ENCODE measurements at regions not wholly inside any gene's neighbourhood (a gene's known extent, or its start where the extent isn't known, plus 50 kb on each side); places are given as distances from the start of the nearest gene placed in this dataset.

- no peaks in the 10 kb centered on the region for H4K20me1 ChIP-seq (ENCODE audit: control insufficient read depth, extremely low read depth, insufficient read depth, low read length)
- no peaks in the 10 kb centered on the region for H3K36me3 ChIP-seq (ENCODE audit: control insufficient read depth in 2 of 2, extremely low read depth in 1 of 2, insufficient read depth in 2 of 2, low read length in 2 of 2)
- H3K4me1 ChIP-seq (ENCODE audit: control insufficient read depth, extremely low read depth, insufficient read depth, low read length) = no peaks in the 10 kb centered on the region
- dilution Hi-C loops (cut with MboI; ENCODE audit: extremely low pct_ligation_motif_present, low sequenced_read_pairs) = no loop called here
- H2AFZ ChIP-seq (ENCODE audit: control insufficient read depth, low read length) = no peak overlapping the region
- H3K4me3 ChIP-seq (ENCODE audit: control insufficient read depth in 2 of 3, extremely low read depth in 1 of 3, insufficient read depth in 2 of 3, low read depth in 1 of 3, low read length in 3 of 3) = no peak overlapping the region
- DNase-seq (ENCODE audit: low read depth, low spot score) (no peak), FAIRE-seq (no peak)
- no peaks in the 10 kb centered on the region for H3K27me3 ChIP-seq (ENCODE audit: control insufficient read depth, extremely low read depth, insufficient read depth, low read length)
- H3K9me3 ChIP-seq (ENCODE audit: control insufficient read depth, low read depth, low read length) = peaks cover 5% of the 10 kb centered on the region
- no peaks in the 10 kb centered on the region for H3K9me1 ChIP-seq (ENCODE audit: control insufficient read depth, extremely low read depth, insufficient read depth, low read length)
- H3K79me2 ChIP-seq (ENCODE audit: control insufficient read depth, insufficient read depth, low read length) = no peaks in the 10 kb centered on the region
- TF ChIP-seq CTCF (optimal IDR thresholded peaks at IDR 0.05 in 1 of 3, IDR thresholded peaks at IDR 0.05 in 1 of 3, conservative IDR thresholded peaks at IDR 0.05 in 1 of 3; ENCODE audit: extremely low read depth in 1 of 3, insufficient read depth in 2 of 3, low read length in 3 of 3) (no peak), EZH2 (IDR thresholded peaks at IDR 0.05; ENCODE audit: low read length) (no peak)
- no peak overlapping the region for H3K9ac ChIP-seq (ENCODE audit: control insufficient read depth, extremely low read depth, insufficient read depth, low read length)
- no peak overlapping the region for H3K4me2 ChIP-seq (ENCODE audit: control insufficient read depth, extremely low read depth, insufficient read depth, low read depth, low read length)
- no peak overlapping the region for H3K27ac ChIP-seq (ENCODE audit: control insufficient read depth, insufficient read depth, low read length)
Measured at GRCh38 chr5:15447209-15447608, 52.8 kb upstream of the FBXL7 start.

- H3K27me3 ChIP-seq (ENCODE audit: control insufficient read depth, extremely low read depth, insufficient read depth, low read length) = no peaks in the 10 kb centered on the region
- peaks cover 3% of the 10 kb centered on the region for H3K9me3 ChIP-seq (ENCODE audit: control insufficient read depth, low read depth, low read length)
- no peak overlapping the region for H3K27ac ChIP-seq (ENCODE audit: control insufficient read depth, insufficient read depth, low read length)
- no peak overlapping the region for H3K4me3 ChIP-seq (ENCODE audit: control insufficient read depth in 2 of 3, extremely low read depth in 1 of 3, insufficient read depth in 2 of 3, low read depth in 1 of 3, low read length in 3 of 3)
- H3K36me3 ChIP-seq (ENCODE audit: control insufficient read depth in 2 of 2, extremely low read depth in 1 of 2, insufficient read depth in 2 of 2, low read length in 2 of 2) = no peaks in the 10 kb centered on the region
- no peaks in the 10 kb centered on the region for H3K79me2 ChIP-seq (ENCODE audit: control insufficient read depth, insufficient read depth, low read length)
- dilution Hi-C loops (cut with MboI; ENCODE audit: extremely low pct_ligation_motif_present, low sequenced_read_pairs) = no loop called here
- no peak overlapping the region for H3K4me2 ChIP-seq (ENCODE audit: control insufficient read depth, extremely low read depth, insufficient read depth, low read depth, low read length)
- no peak for TF ChIP-seq EZH2 (IDR thresholded peaks at IDR 0.05; ENCODE audit: low read length)
- TF ChIP-seq CTCF (optimal IDR thresholded peaks at IDR 0.05 in 1 of 3, IDR thresholded peaks at IDR 0.05 in 1 of 3, conservative IDR thresholded peaks at IDR 0.05 in 1 of 3; ENCODE audit: extremely low read depth in 1 of 3, insufficient read depth in 2 of 3, low read length in 3 of 3) = no peak
- no peak overlapping the region for H3K9ac ChIP-seq (ENCODE audit: control insufficient read depth, extremely low read depth, insufficient read depth, low read length)
- H4K20me1 ChIP-seq (ENCODE audit: control insufficient read depth, extremely low read depth, insufficient read depth, low read length) = no peaks in the 10 kb centered on the region
- no peaks in the 10 kb centered on the region for H3K4me1 ChIP-seq (ENCODE audit: control insufficient read depth, extremely low read depth, insufficient read depth, low read length)
- DNase-seq (ENCODE audit: low read depth, low spot score) (no peak), FAIRE-seq (no peak)
- no peak overlapping the region for H2AFZ ChIP-seq (ENCODE audit: control insufficient read depth, low read length)
- no peaks in the 10 kb centered on the region for H3K9me1 ChIP-seq (ENCODE audit: control insufficient read depth, extremely low read depth, insufficient read depth, low read length)
Measured at GRCh38 chr5:15446552-15446951, 53.4 kb upstream of the FBXL7 start.
